ENCODE measurements at regions not wholly inside any gene's neighbourhood (a gene's known extent, or its start where the extent isn't known, plus 50 kb on each side); places are given as distances from the start of the nearest gene placed in this dataset.

- Histone ChIP-seq H3K9me3 (ENCODE audit: insufficient read depth, low read depth, low read length) (no peaks in the 10 kb centered on the region), H3K4me3 (ENCODE audit: low read length) (no peak overlapping the region), H3K4me1 (ENCODE audit: insufficient read depth, low read length) (peaks cover 7% of the 10 kb centered on the region; the same call in 1 of the 2 replicates), H3K27me3 (ENCODE audit: insufficient read depth, low read length) (no peaks in the 10 kb centered on the region), H3K36me3 (ENCODE audit: insufficient read depth, low read length) (no peaks in the 10 kb centered on the region), H3K27ac (ENCODE audit: low read depth, low read length) (no peak overlapping the region), H3K9ac (ENCODE audit: low read depth, low read length) (no peak overlapping the region)
- 91% methylated on average over 5 of the region's 5 CpGs for WGBS
Observed at GRCh38 chr4:26047795-26048194, 133.8 kb downstream of the SMIM20 start.

- WGBS, result 79% methylated on average over 12 of the region's 12 CpGs
- Histone ChIP-seq H3K4me3 (ENCODE audit: low read length) (no peak overlapping the region), H3K36me3 (ENCODE audit: insufficient read depth, low read length) (no peaks in the 10 kb centered on the region), H3K27ac (ENCODE audit: low read depth, low read length) (no peak overlapping the region), H3K27me3 (ENCODE audit: insufficient read depth, low read length) (no peaks in the 10 kb centered on the region), H3K9me3 (ENCODE audit: insufficient read depth, low read depth, low read length) (no peaks in the 10 kb centered on the region), H3K4me1 (ENCODE audit: insufficient read depth, low read length) (peaks cover 7% of the 10 kb centered on the region; the same call in 1 of the 2 replicates), H3K9ac (ENCODE audit: low read depth, low read length) (no peak overlapping the region)
Observed at GRCh38 chr4:26048378-26048882, 134.4 kb downstream of the SMIM20 start.

- Histone ChIP-seq H3K9me3 (ENCODE audit: insufficient read depth, low read depth, low read length) (no peaks in the 10 kb centered on the region), H3K4me1 (ENCODE audit: insufficient read depth, low read length) (peaks cover 7% of the 10 kb centered on the region; the same call in 1 of the 2 replicates), H3K9ac (ENCODE audit: low read depth, low read length) (no peak overlapping the region), H3K36me3 (ENCODE audit: insufficient read depth, low read length) (no peaks in the 10 kb centered on the region), H3K27me3 (ENCODE audit: insufficient read depth, low read length) (no peaks in the 10 kb centered on the region), H3K27ac (ENCODE audit: low read depth, low read length) (no peak overlapping the region), H3K4me3 (ENCODE audit: low read length) (no peak overlapping the region)
- 93% methylated on average over 9 of the region's 9 CpGs for WGBS
Observed at GRCh38 chr4:26048950-26049349, 134.9 kb downstream of the SMIM20 start.

- H3K27ac ChIP-seq (ENCODE audit: low read depth, low read length), result no peak overlapping the region
- no peaks in the 10 kb centered on the region for H3K27me3 ChIP-seq (ENCODE audit: insufficient read depth, low read length)
- H3K36me3 ChIP-seq (ENCODE audit: insufficient read depth, low read length), result no peaks in the 10 kb centered on the region
- H3K9ac ChIP-seq (ENCODE audit: low read depth, low read length), result no peak overlapping the region
- no peak overlapping the region for H3K4me3 ChIP-seq (ENCODE audit: low read length)
- peaks cover 7% of the 10 kb centered on the region; the same call in 1 of the 2 replicates for H3K4me1 ChIP-seq (ENCODE audit: insufficient read depth, low read length)
- 94% methylated on average over 4 of the region's 4 CpGs for WGBS
- no peaks in the 10 kb centered on the region for H3K9me3 ChIP-seq (ENCODE audit: insufficient read depth, low read depth, low read length)
Observed at GRCh38 chr4:26049447-26049846, 135.4 kb downstream of the SMIM20 start.

GRCh38 chr4:26050212-26050643 lies 136.2 kb downstream of the SMIM20 start:
- 88% methylated on average over 8 of the region's 8 CpGs for WGBS
- peaks cover 7% of the 10 kb centered on the region; the same call in 1 of the 2 replicates for H3K4me1 ChIP-seq (ENCODE audit: insufficient read depth, low read length)
- no peak overlapping the region for H3K4me3 ChIP-seq (ENCODE audit: low read length)
- H3K27ac ChIP-seq (ENCODE audit: low read depth, low read length), result no peak overlapping the region
- H3K36me3 ChIP-seq (ENCODE audit: insufficient read depth, low read length), result no peaks in the 10 kb centered on the region
- H3K9me3 ChIP-seq (ENCODE audit: insufficient read depth, low read depth, low read length), result no peaks in the 10 kb centered on the region
- no peak overlapping the region for H3K9ac ChIP-seq (ENCODE audit: low read depth, low read length)
- H3K27me3 ChIP-seq (ENCODE audit: insufficient read depth, low read length), result no peaks in the 10 kb centered on the region

- no peaks in the 10 kb centered on the region for H3K9me3 ChIP-seq (ENCODE audit: insufficient read depth, low read depth, low read length)
- no peak overlapping the region for H3K27ac ChIP-seq (ENCODE audit: low read depth, low read length)
- H3K4me3 ChIP-seq (ENCODE audit: low read length), result no peak overlapping the region
- no peak overlapping the region for H3K9ac ChIP-seq (ENCODE audit: low read depth, low read length)
- H3K4me1 ChIP-seq (ENCODE audit: insufficient read depth, low read length), result peaks cover 7% of the 10 kb centered on the region; the same call in 1 of the 2 replicates
- no peaks in the 10 kb centered on the region for H3K36me3 ChIP-seq (ENCODE audit: insufficient read depth, low read length)
- no peaks in the 10 kb centered on the region for H3K27me3 ChIP-seq (ENCODE audit: insufficient read depth, low read length)
- 94% methylated on average over 5 of the region's 5 CpGs for WGBS
Observed at GRCh38 chr4:26050671-26051070, 136.7 kb downstream of the SMIM20 start.

GRCh38 chr4:26051240-26051639 lies 137.2 kb downstream of the SMIM20 start:
- no peaks in the 10 kb centered on the region for H3K36me3 ChIP-seq (ENCODE audit: insufficient read depth, low read length)
- H3K27me3 ChIP-seq (ENCODE audit: insufficient read depth, low read length), result no peaks in the 10 kb centered on the region
- H3K4me1 ChIP-seq (ENCODE audit: insufficient read depth, low read length), result peaks cover 7% of the 10 kb centered on the region; the same call in 1 of the 2 replicates
- no peak overlapping the region for H3K27ac ChIP-seq (ENCODE audit: low read depth, low read length)
- H3K9me3 ChIP-seq (ENCODE audit: insufficient read depth, low read depth, low read length), result no peaks in the 10 kb centered on the region
- WGBS, result 95% methylated on average over 6 of the region's 7 CpGs
- no peak overlapping the region for H3K9ac ChIP-seq (ENCODE audit: low read depth, low read length)
- H3K4me3 ChIP-seq (ENCODE audit: low read length), result no peak overlapping the region

GRCh38 chr4:26052663-26053541 lies 138.9 kb downstream of the SMIM20 start:
- Histone ChIP-seq H3K9ac (ENCODE audit: low read depth, low read length) (no peak overlapping the region), H3K4me1 (ENCODE audit: insufficient read depth, low read length) (peaks cover 7% of the 10 kb centered on the region; the same call in 1 of the 2 replicates), H3K27me3 (ENCODE audit: insufficient read depth, low read length) (no peaks in the 10 kb centered on the region), H3K36me3 (ENCODE audit: insufficient read depth, low read length) (no peaks in the 10 kb centered on the region), H3K9me3 (ENCODE audit: insufficient read depth, low read depth, low read length) (no peaks in the 10 kb centered on the region), H3K4me3 (ENCODE audit: low read length) (no peak overlapping the region), H3K27ac (ENCODE audit: low read depth, low read length) (no peak overlapping the region)
- 88% methylated on average over 9 of the region's 9 CpGs for WGBS

GRCh38 chr4:26053761-26054160 lies 139.7 kb downstream of the SMIM20 start:
- WGBS, result 91% methylated on average over 4 of the region's 4 CpGs
- H3K9ac ChIP-seq (ENCODE audit: low read depth, low read length), result no peak overlapping the region

GRCh38 chr4:26055855-26056254 lies 141.8 kb downstream of the SMIM20 start:
- Histone ChIP-seq H3K9ac (ENCODE audit: low read depth, low read length) (no peak overlapping the region), H3K4me1 (ENCODE audit: insufficient read depth, low read length) (no peaks in the 10 kb centered on the region), H3K4me3 (ENCODE audit: low read length) (no peak overlapping the region), H3K27me3 (ENCODE audit: insufficient read depth, low read length) (no peaks in the 10 kb centered on the region), H3K27ac (ENCODE audit: low read depth, low read length) (no peak overlapping the region), H3K36me3 (ENCODE audit: insufficient read depth, low read length) (no peaks in the 10 kb centered on the region), H3K9me3 (ENCODE audit: insufficient read depth, low read depth, low read length) (no peaks in the 10 kb centered on the region)
- 89% methylated on average over 5 of the region's 5 CpGs for WGBS

More at GRCh38 chr4:26053761-26054160, 139.7 kb downstream of the SMIM20 start:
- Histone ChIP-seq H3K27ac (ENCODE audit: low read depth, low read length) (no peak overlapping the region), H3K9me3 (ENCODE audit: insufficient read depth, low read depth, low read length) (no peaks in the 10 kb centered on the region), H3K4me3 (ENCODE audit: low read length) (no peak overlapping the region), H3K27me3 (ENCODE audit: insufficient read depth, low read length) (no peaks in the 10 kb centered on the region), H3K36me3 (ENCODE audit: insufficient read depth, low read length) (no peaks in the 10 kb centered on the region), H3K4me1 (ENCODE audit: insufficient read depth, low read length) (no peaks in the 10 kb centered on the region)

- Histone ChIP-seq H3K9ac (ENCODE audit: low read depth, low read length) (no peak overlapping the region), H3K36me3 (ENCODE audit: insufficient read depth, low read length) (no peaks in the 10 kb centered on the region), H3K27ac (ENCODE audit: low read depth, low read length) (no peak overlapping the region), H3K27me3 (ENCODE audit: insufficient read depth, low read length) (no peaks in the 10 kb centered on the region), H3K4me1 (ENCODE audit: insufficient read depth, low read length) (no peaks in the 10 kb centered on the region), H3K9me3 (ENCODE audit: insufficient read depth, low read depth, low read length) (no peaks in the 10 kb centered on the region), H3K4me3 (ENCODE audit: low read length) (no peak overlapping the region)
- 94% methylated on average over 7 of the region's 7 CpGs for WGBS
Observed at GRCh38 chr4:26056406-26056805, 142.4 kb downstream of the SMIM20 start.
